ENCODE measurements at regions not wholly inside any gene's neighbourhood (a gene's known extent, or its start where the extent isn't known, plus 50 kb on each side); places are given as distances from the start of the nearest gene placed in this dataset.
A peak's percentile ranks its signal among the peaks of the same experiment; 100 is the strongest.

DNA sequence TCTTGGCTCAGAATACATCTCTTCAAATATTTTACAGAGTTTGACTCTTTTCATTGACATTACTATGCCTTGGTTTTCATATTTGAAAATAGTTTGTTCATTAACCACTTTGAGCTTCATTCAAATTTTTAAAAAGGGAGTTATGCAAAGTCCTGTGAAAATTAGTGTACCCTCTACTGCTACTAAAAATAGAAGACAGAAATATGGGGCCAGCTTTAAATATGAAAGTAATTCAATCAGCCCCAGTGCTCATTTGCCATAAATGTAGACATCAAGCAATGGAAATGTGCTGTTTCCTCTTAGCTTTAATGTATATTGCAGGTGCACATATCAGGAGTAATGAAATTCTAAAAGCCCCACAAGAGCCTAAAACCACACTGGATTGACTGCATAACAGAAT is 218.7 kb downstream of the SPATA18 start:
- no peak for ATAC-seq
- Histone ChIP-seq H3K4me1 (peaks cover 0 to 17% (median 0%) of the 10 kb centered on the region in 9 donors), H3K9me3 (peaks cover 0 to 15% (median 0%) of the 10 kb centered on the region in 11 donors), H3K36me3 (no peaks in the 10 kb centered on the region), H3K27me3 (no peaks in the 10 kb centered on the region), H3K4me3 (no peak overlapping the region), H3K27ac (no peak overlapping the region)
- intact Hi-C loops (cut with DNase I), result loop anchor here in 1 of 10 donors (10.0 kb wide), 1 partner anchor 65 kb away; no protein-coding TSS in a partner anchor
- DNase-seq, result no peak
- TF ChIP-seq, protein P1, sequence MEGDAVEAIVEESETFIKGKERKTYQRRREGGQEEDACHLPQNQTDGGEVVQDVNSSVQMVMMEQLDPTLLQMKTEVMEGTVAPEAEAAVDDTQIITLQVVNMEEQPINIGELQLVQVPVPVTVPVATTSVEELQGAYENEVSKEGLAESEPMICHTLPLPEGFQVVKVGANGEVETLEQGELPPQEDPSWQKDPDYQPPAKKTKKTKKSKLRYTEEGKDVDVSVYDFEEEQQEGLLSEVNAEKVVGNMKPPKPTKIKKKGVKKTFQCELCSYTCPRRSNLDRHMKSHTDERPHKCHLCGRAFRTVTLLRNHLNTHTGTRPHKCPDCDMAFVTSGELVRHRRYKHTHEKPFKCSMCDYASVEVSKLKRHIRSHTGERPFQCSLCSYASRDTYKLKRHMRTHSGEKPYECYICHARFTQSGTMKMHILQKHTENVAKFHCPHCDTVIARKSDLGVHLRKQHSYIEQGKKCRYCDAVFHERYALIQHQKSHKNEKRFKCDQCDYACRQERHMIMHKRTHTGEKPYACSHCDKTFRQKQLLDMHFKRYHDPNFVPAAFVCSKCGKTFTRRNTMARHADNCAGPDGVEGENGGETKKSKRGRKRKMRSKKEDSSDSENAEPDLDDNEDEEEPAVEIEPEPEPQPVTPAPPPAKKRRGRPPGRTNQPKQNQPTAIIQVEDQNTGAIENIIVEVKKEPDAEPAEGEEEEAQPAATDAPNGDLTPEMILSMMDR (IDR thresholded peaks at IDR 0.05), result no peak

DNA sequence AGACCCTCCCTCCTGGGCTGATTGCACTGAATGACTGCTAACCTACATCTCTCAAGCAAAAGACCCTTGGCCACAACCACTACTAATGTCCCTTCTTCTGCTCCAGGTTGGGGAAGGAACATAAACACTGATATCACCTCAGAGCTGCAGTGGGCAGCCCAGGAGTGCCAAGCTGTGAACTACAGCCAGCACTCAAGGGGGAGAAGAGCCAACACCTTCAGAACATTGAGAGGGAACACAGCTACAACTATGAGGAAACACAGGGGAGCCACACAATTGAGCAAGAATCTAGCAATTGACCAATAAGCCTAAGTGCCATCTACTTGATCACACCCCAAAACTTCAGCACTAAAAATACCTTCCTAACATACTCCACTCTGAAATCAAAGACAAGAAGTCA is 222.8 kb downstream of the SPATA18 start:
- DNase-seq (no peak), ATAC-seq (no peak)
- H3K4me3 ChIP-seq, result no peak overlapping the region
- H3K9me3 ChIP-seq, result peaks cover 0 to 30% (median 3%) of the 10 kb centered on the region in 11 donors
- no peaks in the 10 kb centered on the region for H3K36me3 ChIP-seq
- TF ChIP-seq, protein P1 (IDR thresholded peaks at IDR 0.05), result no peak
- no peaks in the 10 kb centered on the region for H3K4me1 ChIP-seq
- intact Hi-C loops (cut with DNase I), result no loop called here
- no peak overlapping the region for H3K27ac ChIP-seq
- no peaks in the 10 kb centered on the region for H3K27me3 ChIP-seq

DNA sequence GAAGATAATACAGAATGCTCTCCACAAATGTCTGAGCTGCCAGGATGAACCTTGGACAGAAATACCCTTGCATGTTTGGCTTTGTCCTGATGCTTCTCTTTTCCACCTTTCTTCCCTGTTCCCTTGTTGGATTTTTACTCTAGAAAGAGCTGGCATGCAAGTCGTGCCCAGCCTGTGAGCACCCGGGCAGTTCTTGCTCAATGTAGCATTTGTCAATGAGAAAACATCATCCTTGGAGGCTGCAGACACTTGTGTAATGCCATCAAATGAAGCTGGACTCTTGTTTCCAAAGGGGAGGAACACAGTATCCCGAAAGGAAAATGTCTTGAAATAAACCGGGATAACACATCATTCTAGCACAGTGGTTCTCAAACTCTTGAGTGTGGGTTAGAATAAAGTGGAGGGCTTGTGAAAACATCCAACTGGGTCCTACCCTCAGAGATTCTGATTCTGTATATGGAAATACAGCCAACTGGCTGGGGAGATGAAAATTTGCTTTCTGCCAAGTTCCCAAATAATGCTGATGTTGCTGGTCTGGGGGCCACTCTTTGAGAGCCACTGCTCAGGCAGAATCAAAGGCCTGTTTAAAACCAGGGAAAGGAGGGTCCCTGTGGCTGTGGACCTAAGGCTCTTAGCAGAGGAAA is 237.2 kb downstream of the SPATA18 start:
- Histone ChIP-seq H3K4me3 (no peak overlapping the region), H3K27me3 (no peaks in the 10 kb centered on the region), H3K27ac (no peak overlapping the region), H3K9me3 (peaks cover 0 to 12% (median 0%) of the 10 kb centered on the region in 11 donors), H3K36me3 (no peaks in the 10 kb centered on the region), H3K4me1 (no peaks in the 10 kb centered on the region)
- no peak for ATAC-seq
- intact Hi-C loops (cut with DNase I), result no loop called here
- WGBS, 2 donors, result 74 to 83% methylated on average over 4 of the region's 4 CpGs
- no peak for DNase-seq
- TF ChIP-seq, protein P1 (IDR thresholded peaks at IDR 0.05), result no peak

DNA sequence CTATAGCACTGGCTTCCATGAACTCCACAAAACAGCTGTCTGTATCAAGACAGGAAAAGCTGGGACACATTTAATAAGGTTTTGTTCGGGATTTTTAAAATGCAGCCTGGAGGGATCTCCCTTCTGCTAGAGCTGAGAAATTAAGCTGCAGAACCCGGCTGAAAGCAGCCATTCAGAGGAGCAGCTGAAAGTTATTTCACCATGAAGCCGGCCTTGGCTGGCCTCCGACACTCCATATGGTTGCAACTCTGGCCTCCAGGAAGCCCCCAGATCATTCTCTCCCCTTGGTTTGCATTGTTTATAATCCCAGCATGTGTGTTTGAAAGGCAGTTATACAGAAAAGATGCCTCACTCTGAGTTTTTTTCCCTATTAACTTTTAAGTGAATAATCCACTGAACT is 239.4 kb downstream of the SPATA18 start:
- no peaks in the 10 kb centered on the region for H3K9me3 ChIP-seq
- no peaks in the 10 kb centered on the region for H3K36me3 ChIP-seq
- no peaks in the 10 kb centered on the region for H3K4me1 ChIP-seq
- no peaks in the 10 kb centered on the region for H3K27me3 ChIP-seq
- peak in 1 of 2 donors; percentile 19 for DNase-seq
- intact Hi-C loops (cut with DNase I), result no loop called here
- no peak overlapping the region for H3K4me3 ChIP-seq
- no peak for ATAC-seq
- WGBS, 2 donors, result 56 to 70% methylated on average over 4 of the region's 4 CpGs
- TF ChIP-seq, protein P1 (IDR thresholded peaks at IDR 0.05), result no peak
- H3K27ac ChIP-seq, result no peak overlapping the region

All from heart right ventricle (tissue), 16 donors.